ENCODE measurements at regions not wholly inside any gene's neighbourhood (a gene's known extent, or its start where the extent isn't known, plus 50 kb on each side); places are given as distances from the start of the nearest gene placed in this dataset.

- DNase-seq (ENCODE audit: low read depth): no peak
These were observed 134.5 kb downstream of the ASB1 start for GRCh38 chr2:238561230-238561629.

- no peak for DNase-seq (ENCODE audit: low read depth)
These were observed 135.7 kb downstream of the ASB1 start for GRCh38 chr2:238562446-238562845.

- no peak for DNase-seq (ENCODE audit: low read depth)
These were observed 136.8 kb downstream of the ASB1 start for GRCh38 chr2:238563551-238563950.

- DNase-seq (ENCODE audit: low read depth): no peak
These were observed 137.7 kb downstream of the ASB1 start for GRCh38 chr2:238564286-238564920.

GRCh38 chr2:238565031-238565430 lies 138.3 kb downstream of the ASB1 start:
- no peak for DNase-seq (ENCODE audit: low read depth)

- DNase-seq (ENCODE audit: low read depth): no peak
These were observed 139.4 kb downstream of the ASB1 start for GRCh38 chr2:238566001-238566645.

- no peak for DNase-seq (ENCODE audit: low read depth)
These were observed 140.5 kb downstream of the ASB1 start for GRCh38 chr2:238567067-238567855.

- no peak for DNase-seq (ENCODE audit: low read depth)
These were observed 141.3 kb downstream of the ASB1 start for GRCh38 chr2:238567996-238568395.

GRCh38 chr2:238568455-238569440 lies 142.0 kb downstream of the ASB1 start:
- no peak for DNase-seq (ENCODE audit: low read depth)

- no peak for DNase-seq (ENCODE audit: low read depth)
These were observed 142.9 kb downstream of the ASB1 start for GRCh38 chr2:238569507-238570195.

- DNase-seq (ENCODE audit: low read depth): no peak
These were observed 143.7 kb downstream of the ASB1 start for GRCh38 chr2:238570391-238570790.

GRCh38 chr2:238570926-238571325 lies 144.2 kb downstream of the ASB1 start:
- DNase-seq (ENCODE audit: low read depth): no peak

- no peak for DNase-seq (ENCODE audit: low read depth)
These were observed 145.1 kb downstream of the ASB1 start for GRCh38 chr2:238571661-238572372.

- DNase-seq (ENCODE audit: low read depth): no peak
These were observed 146.5 kb downstream of the ASB1 start for GRCh38 chr2:238573065-238573778.

GRCh38 chr2:238573916-238574315 lies 147.2 kb downstream of the ASB1 start:
- no peak for DNase-seq (ENCODE audit: low read depth)

GRCh38 chr2:238574490-238575271 lies 148.0 kb downstream of the ASB1 start:
- DNase-seq (ENCODE audit: low read depth): no peak

GRCh38 chr2:238576674-238577073 lies 149.9 kb downstream of the ASB1 start:
- DNase-seq (ENCODE audit: low read depth): no peak

- DNase-seq (ENCODE audit: low read depth): no peak
These were observed 151.5 kb downstream of the ASB1 start for GRCh38 chr2:238578256-238578655.

GRCh38 chr2:238580486-238580885 lies 153.8 kb downstream of the ASB1 start:
- DNase-seq (ENCODE audit: low read depth): no peak
